Lower lobe of right lung (tissue), 2 donors: ENCODE measurements at regions not wholly inside any gene's neighbourhood (a gene's known extent, or its start where the extent isn't known, plus 50 kb on each side); places are given as distances from the start of the nearest gene placed in this dataset.

Experiments used
- ATAC-seq, 2 donors: fragments of 200-7000 bp; cut with Tn5 transposase; one replicate each; pipeline ENCODE4 v1.9.1; 2020 to 2022; ENCODE audit warnings: mild to moderate bottlenecking in 2 of 2, moderate library complexity in 2 of 2
- DNase-seq: peaks from one replicate; pipeline ENCODE4 v3.0.0-alpha.2; 2020
- H3K27ac ChIP-seq: fragments of 200-600 bp; one replicate; pipeline ENCODE4 v1.8.0; 2022
- H3K27me3 ChIP-seq: fragments of 200-600 bp; one replicate; pipeline ENCODE4 v1.8.0; 2022; ENCODE audit warnings: low read depth
- H3K36me3 ChIP-seq: fragments of 200-600 bp; one replicate; pipeline ENCODE4 v1.8.0; 2022; ENCODE audit warnings: mild to moderate bottlenecking
- H3K4me1 ChIP-seq: fragments of 200-600 bp; one replicate; pipeline ENCODE4 v1.8.0; 2022
- H3K4me3 ChIP-seq: fragments of 200-600 bp; one replicate; pipeline ENCODE4 v1.8.0; 2022; ENCODE audit warnings: mild to moderate bottlenecking
- H3K9me3 ChIP-seq: fragments of 200-600 bp; one replicate; pipeline ENCODE4 v1.8.0; 2022
- CTCF ChIP-seq: fragments of 200-600 bp; IDR thresholded peaks from one replicate; pipeline ENCODE4 v1.8.0; 2022; ENCODE audit warnings: antibody characterized with exemption, mild to moderate bottlenecking
- intact Hi-C: fragments of 100-400 bp; cut with DNase I; formaldehyde crosslinking; loops from one replicate; pipeline ENCODE4 v1.11.0; 2022
- donor health status: DM: no; HTN: yes; CAD: no; lungs with severe emphysema.

GRCh38 chr1:112060261-112060660 is 70.8 kb upstream of the KCND3 start:
- Histone ChIP-seq H3K27me3 (no peaks in the 10 kb centered on the region), H3K36me3 (no peaks in the 10 kb centered on the region), H3K27ac (no peak overlapping the region), H3K4me3 (no peak overlapping the region), H3K4me1 (no peaks in the 10 kb centered on the region), H3K9me3 (no peaks in the 10 kb centered on the region)
- intact Hi-C loops = no loop called here
- no peak for TF ChIP-seq CTCF
- DNase-seq (no peak), ATAC-seq (no peak)

DNA sequence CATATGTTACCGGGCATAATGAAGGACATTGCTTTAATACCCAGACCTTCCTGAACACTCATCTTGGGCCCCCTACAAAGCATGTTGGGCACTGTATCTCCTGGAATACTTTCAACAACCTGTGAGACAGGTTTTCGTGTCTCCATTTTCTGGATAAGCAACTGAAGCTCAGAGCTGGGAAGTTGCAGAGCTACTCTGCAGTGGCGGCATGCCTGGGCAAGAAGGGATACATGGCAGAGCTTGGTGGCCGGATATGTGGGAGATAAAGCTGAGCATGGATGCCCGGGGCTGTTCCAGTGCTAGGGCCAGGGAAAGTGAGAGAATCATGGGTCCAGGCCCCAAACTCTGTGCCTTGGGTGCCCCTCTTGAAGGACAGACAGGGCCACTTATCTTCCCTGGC is 71.6 kb upstream of the KCND3 start:
- no peaks in the 10 kb centered on the region for H3K4me1 ChIP-seq
- ATAC-seq (no peak), DNase-seq (no peak)
- no peak for TF ChIP-seq CTCF
- no peaks in the 10 kb centered on the region for H3K27me3 ChIP-seq
- H3K36me3 ChIP-seq = no peaks in the 10 kb centered on the region
- intact Hi-C loops = no loop called here
- H3K9me3 ChIP-seq = no peaks in the 10 kb centered on the region
- no peak overlapping the region for H3K4me3 ChIP-seq
- no peak overlapping the region for H3K27ac ChIP-seq

- no peak for TF ChIP-seq CTCF
- intact Hi-C loops = no loop called here
Observed at GRCh38 chr1:112061901-112062320, 72.4 kb upstream of the KCND3 start.

DNA sequence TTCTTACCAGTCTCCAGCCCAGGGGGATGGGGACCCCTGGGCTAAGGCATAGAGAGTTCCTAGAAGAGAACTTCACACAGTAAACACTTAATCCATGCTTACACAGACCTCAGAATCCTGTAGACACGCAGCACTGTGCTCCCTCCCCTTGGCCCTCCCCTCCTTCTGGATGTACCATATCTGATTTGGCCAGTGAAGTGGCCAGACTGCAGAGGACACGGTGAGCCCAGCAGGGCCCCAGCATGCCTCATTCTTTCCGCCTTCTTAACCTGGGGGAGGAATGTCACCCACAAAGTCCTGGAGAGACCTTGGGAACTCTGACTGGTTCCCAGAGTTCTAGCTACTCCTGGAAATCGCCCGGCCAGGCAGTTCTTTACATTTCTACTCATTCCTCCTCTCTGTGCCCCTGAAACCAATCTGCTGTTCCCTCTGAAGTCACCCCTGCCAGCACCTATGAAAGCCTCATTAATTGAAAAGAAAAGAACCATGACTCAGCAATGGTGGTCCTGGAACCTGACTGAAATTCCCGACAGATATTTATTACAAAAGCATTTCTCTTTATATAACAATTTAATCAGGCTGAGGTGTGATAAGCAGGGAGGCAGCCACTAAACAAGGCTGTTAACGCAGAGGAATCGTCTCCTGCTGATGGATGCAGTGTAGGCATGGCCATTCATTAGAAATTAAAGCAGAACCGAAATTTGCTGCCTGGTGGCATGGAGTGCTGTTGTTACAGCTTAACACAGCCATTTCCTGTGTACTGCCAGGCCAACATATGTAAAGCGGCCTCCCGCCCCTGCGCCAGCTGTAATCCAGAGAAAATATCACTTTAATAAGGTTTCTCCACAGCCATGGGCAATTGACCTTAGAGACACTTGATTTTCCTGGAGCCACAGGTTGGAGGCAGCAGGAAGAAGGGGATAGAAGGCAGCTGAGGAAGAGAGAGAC is 74.6 kb upstream of the KCND3 start:
- H3K4me1 ChIP-seq = no peaks in the 10 kb centered on the region
- H3K9me3 ChIP-seq = no peaks in the 10 kb centered on the region
- no peak for DNase-seq
- no peak for TF ChIP-seq CTCF
- intact Hi-C loops = no loop called here
- no peak for ATAC-seq
- no peaks in the 10 kb centered on the region for H3K27me3 ChIP-seq
- H3K36me3 ChIP-seq = no peaks in the 10 kb centered on the region
- no peak overlapping the region for H3K27ac ChIP-seq
- no peak overlapping the region for H3K4me3 ChIP-seq

More at GRCh38 chr1:112061901-112062320, 72.4 kb upstream of the KCND3 start:
- Histone ChIP-seq H3K27me3 (no peaks in the 10 kb centered on the region), H3K9me3 (no peaks in the 10 kb centered on the region), H3K27ac (no peak overlapping the region), H3K4me1 (no peaks in the 10 kb centered on the region), H3K4me3 (no peak overlapping the region), H3K36me3 (no peaks in the 10 kb centered on the region)
- DNase-seq (no peak), ATAC-seq (no peak)

DNA sequence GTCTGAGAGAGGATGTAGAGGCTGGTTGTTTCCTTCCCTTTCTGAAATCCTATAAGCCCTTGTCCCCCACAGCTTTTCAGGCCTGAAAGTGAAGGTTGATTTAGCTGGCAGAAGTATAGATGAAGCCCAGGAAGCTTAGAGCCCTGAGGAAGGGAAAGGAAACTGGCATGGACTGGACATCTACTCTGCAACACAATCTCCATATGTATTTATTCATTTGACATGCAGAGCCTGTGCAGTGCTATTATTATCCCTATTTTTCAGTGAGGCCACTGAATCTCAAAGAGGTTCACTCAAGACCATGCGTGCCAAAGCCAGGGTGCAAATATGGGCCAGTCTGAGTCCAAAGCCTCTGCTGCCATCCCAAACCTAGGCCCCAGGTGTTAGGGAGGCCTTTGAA is 78.5 kb upstream of the KCND3 start:
- Histone ChIP-seq H3K9me3 (no peaks in the 10 kb centered on the region), H3K4me1 (no peaks in the 10 kb centered on the region), H3K27me3 (no peaks in the 10 kb centered on the region), H3K4me3 (no peak overlapping the region), H3K36me3 (no peaks in the 10 kb centered on the region), H3K27ac (no peak overlapping the region)
- intact Hi-C loops = no loop called here
- ATAC-seq (no peak), DNase-seq (no peak)
- no peak for TF ChIP-seq CTCF
